ENCODE measurements at regions not wholly inside any gene's neighbourhood (a gene's known extent, or its start where the extent isn't known, plus 50 kb on each side); places are given as distances from the start of the nearest gene placed in this dataset.
A peak's percentile ranks its signal among the peaks of the same experiment; 100 is the strongest.

- H3K27ac ChIP-seq: no peak overlapping the region
- H3K4me1 ChIP-seq: peaks cover 0 to 13% (median 0%) of the 10 kb centered on the region in 12 donors
- H3K4me3 ChIP-seq: no peak overlapping the region
- intact Hi-C loops (cut with DNase I): no loop called here
- H3K9me3 ChIP-seq: peaks cover 0 to 25% (median 15%) of the 10 kb centered on the region in 12 donors
- no peak for DNase-seq
- no peaks in the 10 kb centered on the region for H3K27me3 ChIP-seq
- no peak for ATAC-seq
- no peaks in the 10 kb centered on the region for H3K36me3 ChIP-seq
- no peak for TF ChIP-seq POLR2A (IDR thresholded peaks at IDR 0.05)
- TF ChIP-seq, protein P1, sequence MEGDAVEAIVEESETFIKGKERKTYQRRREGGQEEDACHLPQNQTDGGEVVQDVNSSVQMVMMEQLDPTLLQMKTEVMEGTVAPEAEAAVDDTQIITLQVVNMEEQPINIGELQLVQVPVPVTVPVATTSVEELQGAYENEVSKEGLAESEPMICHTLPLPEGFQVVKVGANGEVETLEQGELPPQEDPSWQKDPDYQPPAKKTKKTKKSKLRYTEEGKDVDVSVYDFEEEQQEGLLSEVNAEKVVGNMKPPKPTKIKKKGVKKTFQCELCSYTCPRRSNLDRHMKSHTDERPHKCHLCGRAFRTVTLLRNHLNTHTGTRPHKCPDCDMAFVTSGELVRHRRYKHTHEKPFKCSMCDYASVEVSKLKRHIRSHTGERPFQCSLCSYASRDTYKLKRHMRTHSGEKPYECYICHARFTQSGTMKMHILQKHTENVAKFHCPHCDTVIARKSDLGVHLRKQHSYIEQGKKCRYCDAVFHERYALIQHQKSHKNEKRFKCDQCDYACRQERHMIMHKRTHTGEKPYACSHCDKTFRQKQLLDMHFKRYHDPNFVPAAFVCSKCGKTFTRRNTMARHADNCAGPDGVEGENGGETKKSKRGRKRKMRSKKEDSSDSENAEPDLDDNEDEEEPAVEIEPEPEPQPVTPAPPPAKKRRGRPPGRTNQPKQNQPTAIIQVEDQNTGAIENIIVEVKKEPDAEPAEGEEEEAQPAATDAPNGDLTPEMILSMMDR (IDR thresholded peaks at IDR 0.05): no peak
These were observed 275.7 kb downstream of the CSNK1G3 start for GRCh38 chr5:123787635-123788034.

- DNase-seq (no peak), ATAC-seq (no peak)
- peaks cover 0 to 25% (median 15%) of the 10 kb centered on the region in 12 donors for H3K9me3 ChIP-seq
- 96 to 100% (median 98%) methylated on average over 1 of the region's 1 CpG for WGBS, 4 donors
- no peaks in the 10 kb centered on the region for H3K27me3 ChIP-seq
- no peaks in the 10 kb centered on the region for H3K36me3 ChIP-seq
- intact Hi-C loops (cut with DNase I): no loop called here
- no peak for TF ChIP-seq POLR2A (IDR thresholded peaks at IDR 0.05)
- TF ChIP-seq, protein P1 (IDR thresholded peaks at IDR 0.05): no peak
- H3K27ac ChIP-seq: no peak overlapping the region
- no peak overlapping the region for H3K4me3 ChIP-seq
- H3K4me1 ChIP-seq: peaks cover 0 to 13% (median 0%) of the 10 kb centered on the region in 12 donors
These were observed 275.2 kb downstream of the CSNK1G3 start for GRCh38 chr5:123787136-123787535.

DNA sequence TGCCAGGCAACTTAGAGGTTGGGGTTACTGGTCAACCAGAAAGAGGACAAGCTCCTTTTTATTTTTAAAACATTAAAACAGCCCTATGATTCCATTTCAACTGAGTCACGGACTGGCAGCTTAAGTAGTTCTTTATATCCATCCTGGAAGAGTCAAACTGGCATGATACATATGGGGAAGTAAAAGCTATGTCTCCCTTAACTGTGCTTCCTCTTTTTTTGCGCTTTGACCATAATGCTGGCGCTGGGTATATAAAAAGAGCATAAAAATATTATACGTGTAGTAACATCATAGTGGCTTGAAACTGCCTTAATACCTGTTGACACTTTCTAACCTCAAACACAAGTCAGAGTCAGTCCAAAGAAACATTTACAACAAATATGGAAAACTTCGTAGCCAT, 274.4 kb downstream of the CSNK1G3 start:
- peaks cover 0 to 13% (median 0%) of the 10 kb centered on the region in 12 donors for H3K4me1 ChIP-seq
- TF ChIP-seq POLR2A (IDR thresholded peaks at IDR 0.05): no peak
- TF ChIP-seq, protein P1 (IDR thresholded peaks at IDR 0.05): no peak
- no peaks in the 10 kb centered on the region for H3K27me3 ChIP-seq
- no peak for DNase-seq
- intact Hi-C loops (cut with DNase I): no loop called here
- peaks cover 0 to 25% (median 15%) of the 10 kb centered on the region in 12 donors for H3K9me3 ChIP-seq
- no peak for ATAC-seq
- H3K27ac ChIP-seq: no peak overlapping the region
- H3K36me3 ChIP-seq: no peaks in the 10 kb centered on the region
- no peak overlapping the region for H3K4me3 ChIP-seq
- WGBS, 4 donors: 91 to 96% (median 93%) methylated on average over 5 of the region's 5 CpGs

GRCh38 chr5:123785162-123786071, 273.4 kb downstream of the CSNK1G3 start:
- peaks cover 0 to 20% (median 14%) of the 10 kb centered on the region in 12 donors for H3K9me3 ChIP-seq
- TF ChIP-seq POLR2A (IDR thresholded peaks at IDR 0.05): no peak
- TF ChIP-seq, protein P1 (IDR thresholded peaks at IDR 0.05): no peak
- 41 to 46% (median 44%) methylated on average over 5 of the region's 5 CpGs for WGBS, 4 donors
- no peak overlapping the region for H3K27ac ChIP-seq
- ATAC-seq: peak in 2 of 4 donors; percentile 51 to 82
- intact Hi-C loops (cut with DNase I): no loop called here
- H3K36me3 ChIP-seq: no peaks in the 10 kb centered on the region
- peaks cover 0 to 13% (median 0%) of the 10 kb centered on the region in 12 donors for H3K4me1 ChIP-seq
- H3K4me3 ChIP-seq: no peak overlapping the region
- H3K27me3 ChIP-seq: no peaks in the 10 kb centered on the region
- DNase-seq: peak in 1 of 5 donors; percentile 30
